ENCODE measurements at regions not wholly inside any gene's neighbourhood (a gene's known extent, or its start where the extent isn't known, plus 50 kb on each side); places are given as distances from the start of the nearest gene placed in this dataset.

GRCh38 chr2:153068915-153069314 is 350.5 kb downstream of the ARL6IP6 start:
- H3K27ac Mint-ChIP-seq = no peak overlapping the region
- no peaks in the 10 kb centered on the region for H3K9me3 Mint-ChIP-seq
- H3K4me1 Mint-ChIP-seq (ENCODE audit: low read depth) = no peaks in the 10 kb centered on the region
- H3K36me3 Mint-ChIP-seq (ENCODE audit: low read depth) = no peaks in the 10 kb centered on the region
- no peak overlapping the region for H3K4me3 Mint-ChIP-seq
- H3K27me3 Mint-ChIP-seq = no peaks in the 10 kb centered on the region

- no peak overlapping the region for H3K27ac Mint-ChIP-seq
- no peaks in the 10 kb centered on the region for H3K9me3 Mint-ChIP-seq
- no peak overlapping the region for H3K4me3 Mint-ChIP-seq
- no peaks in the 10 kb centered on the region for H3K27me3 Mint-ChIP-seq
- H3K4me1 Mint-ChIP-seq (ENCODE audit: low read depth) = no peaks in the 10 kb centered on the region
- H3K36me3 Mint-ChIP-seq (ENCODE audit: low read depth) = no peaks in the 10 kb centered on the region
Measured at GRCh38 chr2:153068052-153068451, 349.6 kb downstream of the ARL6IP6 start.

- Mint-ChIP-seq H3K36me3 (ENCODE audit: low read depth) (no peaks in the 10 kb centered on the region), H3K27ac (no peak overlapping the region), H3K4me3 (no peak overlapping the region), H3K27me3 (no peaks in the 10 kb centered on the region), H3K4me1 (ENCODE audit: low read depth) (no peaks in the 10 kb centered on the region), H3K9me3 (no peaks in the 10 kb centered on the region)
Measured at GRCh38 chr2:153059338-153060052, 341.1 kb downstream of the ARL6IP6 start.

GRCh38 chr2:153057743-153058142 is 339.3 kb downstream of the ARL6IP6 start:
- Mint-ChIP-seq H3K27ac (no peak overlapping the region), H3K9me3 (no peaks in the 10 kb centered on the region)

GRCh38 chr2:153055182-153055581 is 336.8 kb downstream of the ARL6IP6 start:
- no peaks in the 10 kb centered on the region for H3K36me3 Mint-ChIP-seq (ENCODE audit: low read depth)
- no peaks in the 10 kb centered on the region for H3K9me3 Mint-ChIP-seq
- no peaks in the 10 kb centered on the region for H3K27me3 Mint-ChIP-seq
- H3K4me3 Mint-ChIP-seq = no peak overlapping the region
- no peak overlapping the region for H3K27ac Mint-ChIP-seq
- H3K4me1 Mint-ChIP-seq (ENCODE audit: low read depth) = no peaks in the 10 kb centered on the region

More at GRCh38 chr2:153057743-153058142, 339.3 kb downstream of the ARL6IP6 start:
- Mint-ChIP-seq H3K36me3 (ENCODE audit: low read depth) (no peaks in the 10 kb centered on the region), H3K27me3 (no peaks in the 10 kb centered on the region), H3K4me3 (no peak overlapping the region), H3K4me1 (ENCODE audit: low read depth) (no peaks in the 10 kb centered on the region)

- H3K36me3 Mint-ChIP-seq (ENCODE audit: low read depth) = no peaks in the 10 kb centered on the region
Measured at GRCh38 chr2:153052807-153053559, 334.6 kb downstream of the ARL6IP6 start.

GRCh38 chr2:153047220-153047619 is 328.8 kb downstream of the ARL6IP6 start:
- Mint-ChIP-seq H3K9me3 (no peaks in the 10 kb centered on the region), H3K27me3 (no peaks in the 10 kb centered on the region), H3K27ac (no peak overlapping the region), H3K4me1 (ENCODE audit: low read depth) (no peaks in the 10 kb centered on the region), H3K36me3 (ENCODE audit: low read depth) (no peaks in the 10 kb centered on the region), H3K4me3 (no peak overlapping the region)

More at GRCh38 chr2:153052807-153053559, 334.6 kb downstream of the ARL6IP6 start:
- no peak overlapping the region for H3K4me3 Mint-ChIP-seq
- no peak overlapping the region for H3K27ac Mint-ChIP-seq
- H3K9me3 Mint-ChIP-seq = no peaks in the 10 kb centered on the region
- H3K4me1 Mint-ChIP-seq (ENCODE audit: low read depth) = no peaks in the 10 kb centered on the region
- no peaks in the 10 kb centered on the region for H3K27me3 Mint-ChIP-seq

GRCh38 chr2:153043385-153043784 is 325.0 kb downstream of the ARL6IP6 start:
- H3K9me3 Mint-ChIP-seq = no peaks in the 10 kb centered on the region
- H3K27me3 Mint-ChIP-seq = no peaks in the 10 kb centered on the region
- H3K4me3 Mint-ChIP-seq = no peak overlapping the region
- no peaks in the 10 kb centered on the region for H3K4me1 Mint-ChIP-seq (ENCODE audit: low read depth)
- no peak overlapping the region for H3K27ac Mint-ChIP-seq
- no peaks in the 10 kb centered on the region for H3K36me3 Mint-ChIP-seq (ENCODE audit: low read depth)

GRCh38 chr2:153028626-153029025 is 310.2 kb downstream of the ARL6IP6 start:
- Mint-ChIP-seq H3K36me3 (ENCODE audit: low read depth) (no peaks in the 10 kb centered on the region), H3K4me1 (ENCODE audit: low read depth) (no peaks in the 10 kb centered on the region), H3K27me3 (no peaks in the 10 kb centered on the region), H3K4me3 (no peak overlapping the region), H3K9me3 (peaks cover under 1% of the 10 kb centered on the region), H3K27ac (no peak overlapping the region)

- Mint-ChIP-seq H3K4me1 (ENCODE audit: low read depth) (no peaks in the 10 kb centered on the region), H3K9me3 (no peaks in the 10 kb centered on the region), H3K27me3 (no peaks in the 10 kb centered on the region), H3K4me3 (no peak overlapping the region), H3K27ac (no peak overlapping the region), H3K36me3 (ENCODE audit: low read depth) (no peaks in the 10 kb centered on the region)
Measured at GRCh38 chr2:153027533-153027932, 309.1 kb downstream of the ARL6IP6 start.

GRCh38 chr2:153020201-153020600 is 301.8 kb downstream of the ARL6IP6 start:
- Mint-ChIP-seq H3K4me1 (ENCODE audit: low read depth) (no peaks in the 10 kb centered on the region), H3K27me3 (no peaks in the 10 kb centered on the region), H3K9me3 (peaks cover 19% of the 10 kb centered on the region), H3K27ac (no peak overlapping the region), H3K4me3 (no peak overlapping the region), H3K36me3 (ENCODE audit: low read depth) (no peaks in the 10 kb centered on the region)

- Mint-ChIP-seq H3K4me1 (ENCODE audit: low read depth) (no peaks in the 10 kb centered on the region), H3K9me3 (no peaks in the 10 kb centered on the region), H3K36me3 (ENCODE audit: low read depth) (no peaks in the 10 kb centered on the region), H3K27me3 (no peaks in the 10 kb centered on the region), H3K4me3 (no peak overlapping the region), H3K27ac (no peak overlapping the region)
Measured at GRCh38 chr2:153005071-153005730, 286.8 kb downstream of the ARL6IP6 start.

- H3K9me3 Mint-ChIP-seq = no peaks in the 10 kb centered on the region
- H3K27ac Mint-ChIP-seq = no peak overlapping the region
- H3K36me3 Mint-ChIP-seq (ENCODE audit: low read depth) = no peaks in the 10 kb centered on the region
- no peaks in the 10 kb centered on the region for H3K4me1 Mint-ChIP-seq (ENCODE audit: low read depth)
- no peaks in the 10 kb centered on the region for H3K27me3 Mint-ChIP-seq
- no peak overlapping the region for H3K4me3 Mint-ChIP-seq
Measured at GRCh38 chr2:153004627-153005026, 286.2 kb downstream of the ARL6IP6 start.

GRCh38 chr2:152974146-152974545 is 255.7 kb downstream of the ARL6IP6 start:
- H3K36me3 Mint-ChIP-seq (ENCODE audit: low read depth) = no peaks in the 10 kb centered on the region
- H3K27ac Mint-ChIP-seq = no peak overlapping the region
- H3K9me3 Mint-ChIP-seq = peaks cover 6% of the 10 kb centered on the region
- peaks cover 4% of the 10 kb centered on the region for H3K27me3 Mint-ChIP-seq
- no peak overlapping the region for H3K4me3 Mint-ChIP-seq
- H3K4me1 Mint-ChIP-seq (ENCODE audit: low read depth) = no peaks in the 10 kb centered on the region

GRCh38 chr2:152971685-152972084 is 253.3 kb downstream of the ARL6IP6 start:
- Mint-ChIP-seq H3K4me1 (ENCODE audit: low read depth) (no peaks in the 10 kb centered on the region), H3K27me3 (peaks cover 4% of the 10 kb centered on the region), H3K36me3 (ENCODE audit: low read depth) (no peaks in the 10 kb centered on the region), H3K27ac (no peak overlapping the region), H3K9me3 (peaks cover 6% of the 10 kb centered on the region), H3K4me3 (no peak overlapping the region)

Measured in stimulated activated naive CD8-positive, alpha-beta T cell treated with anti-CD3 and anti-CD28 coated beads, Interleukin-15, Interleukin-2, amounts not matched to agents 100 ng/mL and 50 ng/mL, for 24 hours (primary cell).